ENCODE measurements at regions not wholly inside any gene's neighbourhood (a gene's known extent, or its start where the extent isn't known, plus 50 kb on each side); places are given as distances from the start of the nearest gene placed in this dataset.

- TF ChIP-seq ZNF512 (CRISPR knock-in tag; IDR thresholded peaks at IDR 0.05; ENCODE audit: borderline replicate concordance) = no peak
- TF ChIP-seq ESRRA (CRISPR knock-in tag; IDR thresholded peaks at IDR 0.05; ENCODE audit: borderline replicate concordance) = no peak
- no peak for TF ChIP-seq PRRX2 (CRISPR knock-in tag; IDR thresholded peaks at IDR 0.05)
These were observed 314.6 kb upstream of the PDE3A start (continued) for GRCh38 chr12:20053782-20054181.

GRCh38 chr12:20055856-20056255 is 312.5 kb upstream of the PDE3A start:
- Mint-ChIP-seq H3K36me3 (peaks cover 3% of the 10 kb centered on the region; the same call in 1 of the 2 replicates), H3K4me3 (no peak overlapping the region), H3K27me3 (ENCODE audit: low read depth) (no peaks in the 10 kb centered on the region), H3K27ac (no peak overlapping the region), H3K4me1 (no peaks in the 10 kb centered on the region), H3K9me3 (peaks cover 20% of the 10 kb centered on the region)
- DNase-seq (ENCODE audit: low spot score) (no peak), ATAC-seq (no peak)
- TF ChIP-seq ZNF396 (CRISPR knock-in tag; IDR thresholded peaks at IDR 0.05; ENCODE audit: borderline replicate concordance) (no peak), NFATC4 (CRISPR knock-in tag; IDR thresholded peaks at IDR 0.05) (no peak)
- ChIA-PET CTCF (no interaction called here), POLR2A (no interaction called here)

GRCh38 chr12:20057398-20057797 is 310.9 kb upstream of the PDE3A start:
- no peaks in the 10 kb centered on the region for H3K27me3 Mint-ChIP-seq (ENCODE audit: low read depth)
- ATAC-seq = no peak
- no peak overlapping the region for H3K4me3 Mint-ChIP-seq
- TF ChIP-seq E2F4 (CRISPR knock-in tag; IDR thresholded peaks at IDR 0.05; ENCODE audit: borderline replicate concordance, low read depth) = no peak
- no peak for TF ChIP-seq ATF1 (CRISPR knock-in tag; IDR thresholded peaks at IDR 0.05)
- TF ChIP-seq MAX (CRISPR knock-in tag; IDR thresholded peaks at IDR 0.05) = no peak
- TF ChIP-seq ZBTB43 (CRISPR knock-in tag; IDR thresholded peaks at IDR 0.05) = no peak
- no peak for TF ChIP-seq EMX1 (CRISPR knock-in tag; IDR thresholded peaks at IDR 0.05)
- no peak for TF ChIP-seq ZNF425 (CRISPR knock-in tag; conservative IDR thresholded peaks at IDR 0.05)
- no peak for TF ChIP-seq FOXJ3 (CRISPR knock-in tag; IDR thresholded peaks at IDR 0.05; ENCODE audit: borderline replicate concordance)
- no peak for TF ChIP-seq SMAD3 (CRISPR knock-in tag; IDR thresholded peaks at IDR 0.05; ENCODE audit: borderline replicate concordance)
- TF ChIP-seq KAT7 (CRISPR knock-in tag; IDR thresholded peaks at IDR 0.05; ENCODE audit: borderline replicate concordance) = no peak
- TF ChIP-seq CREM (CRISPR knock-in tag; IDR thresholded peaks at IDR 0.05) = no peak
- H3K27ac Mint-ChIP-seq = no peak overlapping the region
- ChIA-PET POLR2A (no interaction called here), CTCF (no interaction called here)
- H3K4me1 Mint-ChIP-seq = no peaks in the 10 kb centered on the region
- no peak for DNase-seq (ENCODE audit: low spot score)
- H3K36me3 Mint-ChIP-seq = peaks cover 3% of the 10 kb centered on the region; the same call in 1 of the 2 replicates
- H3K9me3 Mint-ChIP-seq = peaks cover 20% of the 10 kb centered on the region

GRCh38 chr12:20063116-20063515 is 305.2 kb upstream of the PDE3A start:
- peaks cover 3% of the 10 kb centered on the region; the same call in 1 of the 2 replicates for H3K36me3 Mint-ChIP-seq
- H3K27me3 Mint-ChIP-seq (ENCODE audit: low read depth) = no peaks in the 10 kb centered on the region
- no peak for ATAC-seq
- DNase-seq (ENCODE audit: low spot score) = no peak
- ChIA-PET CTCF (no interaction called here), POLR2A (no interaction called here)
- H3K9me3 Mint-ChIP-seq = peaks cover 27% of the 10 kb centered on the region
- no peak overlapping the region for H3K27ac Mint-ChIP-seq
- H3K4me3 Mint-ChIP-seq = no peak overlapping the region
- no peaks in the 10 kb centered on the region for H3K4me1 Mint-ChIP-seq
- TF ChIP-seq E2F1 (CRISPR knock-in tag; IDR thresholded peaks at IDR 0.05) (no peak), ZNF232 (CRISPR knock-in tag; IDR thresholded peaks at IDR 0.05) (no peak), CREB1 (CRISPR knock-in tag; IDR thresholded peaks at IDR 0.05) (no peak), ESRRA (CRISPR knock-in tag; IDR thresholded peaks at IDR 0.05; ENCODE audit: borderline replicate concordance) (no peak), MXD4 (CRISPR knock-in tag; IDR thresholded peaks at IDR 0.05; ENCODE audit: borderline replicate concordance) (no peak), ZNF671 (CRISPR knock-in tag; IDR thresholded peaks at IDR 0.05) (no peak), PREB (CRISPR knock-in tag; IDR thresholded peaks at IDR 0.05; ENCODE audit: borderline replicate concordance) (no peak), E2F5 (CRISPR knock-in tag; IDR thresholded peaks at IDR 0.05) (no peak)
